HCT116 (cell line): ENCODE measurements at regions not wholly inside any gene's neighbourhood (a gene's known extent, or its start where the extent isn't known, plus 50 kb on each side); places are given as distances from the start of the nearest gene placed in this dataset.

Source experiments
- ATAC-seq: fragments of 200-7000 bp; cut with Tn5 transposase; 2 replicates; pipeline ENCODE4 v1.9.1; 2020; ENCODE audit warnings: mild to moderate bottlenecking, moderate library complexity
- BruUV-seq: library from RNA; stranded (reverse); fragments of 400-500 nt; replicated peaks from 2 replicates; lab custom pipeline; 2021; lab: Mats Ljungman, UMichigan
- CTCF ChIA-PET: fragments of 300-600 bp; sonication (Branson Sonifier 250); formaldehyde crosslinking; loops from one replicate; lab custom pipeline; 2021; ENCODE audit warnings: antibody characterized with exemption; lab: Charles Lee
- POLR2A ChIA-PET: fragments of 300-600, 350-600 bp; sonication (Branson Sonifier 250); formaldehyde crosslinking; loops from one replicate; lab custom pipeline; 2021; ENCODE audit warnings: antibody characterized with exemption; lab: Charles Lee
- RAD21 ChIA-PET, 2 experiments: fragments of 300-600 bp; sonication (Branson Sonifier 250); formaldehyde crosslinking; loops; one replicate each; lab custom pipeline; 2023; ENCODE audit warnings: low total read pairs in 2 of 2; ENCODE audit not compliant: uncharacterized antibody in 2 of 2, unreplicated experiment in 2 of 2, low non-redundant PET in 1 of 2; lab: Charles Lee
- DNase-seq: peaks from one replicate; pipeline ENCODE4 v3.0.0-alpha.2; 2010; ENCODE audit warnings: low read depth, low spot score
- H2AFZ ChIP-seq: fragments of 200-600 bp; shearing (Covaris generic), sonication (generic); 2 replicates; pipeline ENCODE4 v1.6.1; 2017; ENCODE audit warnings: low read depth, mixed run types, mixed read lengths, antibody characterized with exemption, low read length; ENCODE audit not compliant: poor library complexity, severe bottlenecking
- H3K27ac ChIP-seq: 2 replicates; pipeline ENCODE4 v1.5.1; 2012; ENCODE audit warnings: low read depth, low read length
- H3K27me3 ChIP-seq: fragments of 200-600 bp; sonication (generic); 2 replicates; pipeline ENCODE4 v1.6.1; 2016; ENCODE audit warnings: mixed run types, low read length, mixed read lengths; ENCODE audit not compliant: insufficient read depth
- H3K36me3 ChIP-seq, 2 experiments: fragments of 200-500 bp in 1 of 2; fragments of 200-600 bp in 1 of 2; sonication (Bioruptor generic) in 1 of 2; sonication (generic) in 1 of 2; 2 replicates each; pipeline versions ENCODE4 v1.5.1 to v1.6.1; 2014 to 2016; ENCODE audit warnings: low read length in 2 of 2, inconsistent platforms in 1 of 2, mixed read lengths in 1 of 2, mixed run types in 1 of 2; ENCODE audit not compliant: insufficient read depth in 2 of 2, control insufficient read depth in 1 of 2
- H3K4me1 ChIP-seq, 2 experiments: fragments of 200-600 bp in 1 of 2; sonication (generic) in 1 of 2; 2 replicates each; pipeline versions ENCODE4 v1.5.1 to v1.6.1; 2012 to 2017; ENCODE audit warnings: low read length in 2 of 2, inconsistent platforms in 1 of 2, mild to moderate bottlenecking in 1 of 2, mixed read lengths in 1 of 2, mixed run types in 1 of 2, moderate library complexity in 1 of 2; ENCODE audit not compliant: insufficient read depth in 2 of 2, control insufficient read depth in 1 of 2
- H3K4me2 ChIP-seq: fragments of 200-600 bp; sonication (generic); 2 replicates; pipeline ENCODE4 v1.6.1; 2017; ENCODE audit warnings: mixed run types, low read length, mixed read lengths
- H3K4me3 ChIP-seq, 2 experiments: fragments of 200-600 bp in 1 of 2; sonication (generic) in 1 of 2; replicated peaks in 1 of 2; 2 replicates each; pipeline ENCODE4 v1.5.1; 2011 to 2016; ENCODE audit warnings: low read length in 2 of 2, control low read depth in 1 of 2, low read depth in 1 of 2, mild to moderate bottlenecking in 1 of 2, mixed read lengths in 1 of 2, mixed run types in 1 of 2
- H3K79me2 ChIP-seq: fragments of 200-600 bp; sonication (generic); 2 replicates; pipeline ENCODE4 v1.6.1; 2017; ENCODE audit warnings: mild to moderate bottlenecking, mixed run types, low read length, moderate library complexity, mixed read lengths; ENCODE audit not compliant: insufficient read depth
- H3K9ac ChIP-seq: fragments of 200-600 bp; sonication (generic); 2 replicates; pipeline ENCODE4 v1.6.1; 2016; ENCODE audit warnings: low read length, mixed read lengths
- H3K9me2 ChIP-seq: fragments of 200-600 bp; sonication (generic), shearing (Covaris generic); 2 replicates; pipeline ENCODE4 v1.6.1; 2017; ENCODE audit warnings: mixed run types, mild to moderate bottlenecking, moderate library complexity; ENCODE audit not compliant: insufficient read depth
- H3K9me3 ChIP-seq, 2 experiments: fragments of 200-500 bp in 1 of 2; fragments of 200-600 bp in 1 of 2; sonication (Bioruptor generic) in 1 of 2; sonication (generic) in 1 of 2; 2 replicates each; pipeline ENCODE4 v1.6.1; 2014 to 2017; ENCODE audit warnings: low read length in 2 of 2, mixed read lengths in 2 of 2, inconsistent platforms in 1 of 2, low read depth in 1 of 2, mild to moderate bottlenecking in 1 of 2, mixed run types in 1 of 2, moderate library complexity in 1 of 2; ENCODE audit not compliant: control insufficient read depth in 1 of 2, insufficient read depth in 1 of 2
- H4K20me1 ChIP-seq: fragments of 200-600 bp; sonication (generic), shearing (Covaris generic); 2 replicates; pipeline ENCODE4 v1.6.1; 2017; ENCODE audit warnings: mixed run types, mild to moderate bottlenecking, moderate library complexity; ENCODE audit not compliant: insufficient read depth
- CBX3 ChIP-seq: IDR thresholded peaks from 2 replicates; pipeline ENCODE4 v1.6.1; 2012; ENCODE audit warnings: low read depth
- CEBPB ChIP-seq: IDR thresholded peaks from 2 replicates; pipeline ENCODE4 v1.6.1; 2012; ENCODE audit warnings: low read depth
- EGR1 ChIP-seq: IDR thresholded peaks from 2 replicates; pipeline ENCODE4 v1.6.1; 2012; ENCODE audit warnings: low read depth
- YY1 ChIP-seq: IDR thresholded peaks from 2 replicates; pipeline ENCODE4 v1.6.1; 2011; ENCODE audit warnings: low read length, low read depth, moderate library complexity, mild to moderate bottlenecking; ENCODE audit not compliant: insufficient replicate concordance; ENCODE audit errors: extremely low read depth
- ZFX ChIP-seq: fragments of 450-650 bp; IDR thresholded peaks from 2 replicates; pipeline ENCODE4 v1.6.1; 2017
- intact Hi-C: fragments of 100-400 bp; cut with micrococcal nuclease; formaldehyde crosslinking; loops from 2 replicates; pipeline ENCODE4 v1.10.0; 2022
- TF ChIP-seq, protein P1 (sequence below): IDR thresholded peaks from 2 replicates; pipeline ENCODE4 v1.6.1; 2012
- TF ChIP-seq, protein P2 (sequence below): IDR thresholded peaks from 2 replicates; pipeline ENCODE4 v1.6.1; 2012
- TF ChIP-seq, protein P3 (sequence below): IDR thresholded peaks from 2 replicates; pipeline ENCODE4 v1.6.1; 2011; ENCODE audit warnings: mild to moderate bottlenecking, low read length, moderate library complexity; ENCODE audit not compliant: insufficient replicate concordance; ENCODE audit errors: extremely low read depth

DNA sequence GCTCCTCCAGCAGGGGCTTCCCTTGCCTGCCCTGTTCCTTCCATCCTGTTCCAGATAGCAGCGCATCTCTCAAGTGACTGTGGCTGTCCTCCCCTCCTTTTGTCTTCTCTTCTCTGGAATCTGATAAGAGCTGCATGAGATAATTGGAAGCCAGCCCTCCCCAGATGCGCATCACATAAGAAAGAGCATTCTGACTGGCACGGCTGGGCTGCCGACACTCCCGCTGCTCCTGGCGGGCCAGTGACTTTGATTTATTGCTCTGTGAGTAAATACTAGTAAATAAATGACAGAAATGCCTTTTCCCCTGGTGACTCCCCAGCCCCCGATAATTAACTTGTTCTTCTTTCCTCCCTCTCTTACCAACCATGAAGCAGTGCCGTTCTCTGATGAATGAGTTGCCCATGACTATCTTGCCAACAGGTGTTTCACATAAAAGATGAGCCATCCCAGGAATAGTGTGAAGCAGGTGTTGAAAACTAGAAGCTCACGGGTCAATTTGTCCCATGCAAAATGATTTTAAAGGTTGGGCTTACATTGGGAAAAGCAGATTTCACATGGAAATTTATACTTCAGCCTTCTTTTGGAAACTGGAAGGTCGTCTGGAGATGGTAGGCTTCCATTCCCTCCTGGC lies 212.3 kb downstream of the ERCC6L2 start:
- ChIA-PET POLR2A (no interaction called here), CTCF (no interaction called here), RAD21 (no interaction called here)
- Histone ChIP-seq H3K27ac (no peak overlapping the region), H3K4me3 (no peak overlapping the region), H3K79me2 (no peaks in the 10 kb centered on the region), H3K27me3 (no peaks in the 10 kb centered on the region; the same call in 1 of the 2 replicates), H3K36me3 (no peaks in the 10 kb centered on the region), H3K9me2 (no peaks in the 10 kb centered on the region), H2AFZ (no peak overlapping the region), H3K4me1 (peaks cover 7 to 10% of the 10 kb centered on the region in 2 experiments), H4K20me1 (no peaks in the 10 kb centered on the region), H3K4me2 (no peak overlapping the region), H3K9ac (no peak overlapping the region), H3K9me3 (no peaks in the 10 kb centered on the region)
- no peak for TF ChIP-seq YY1
- TF ChIP-seq CBX3 = no peak
- TF ChIP-seq ZFX = no peak
- TF ChIP-seq, protein P1, sequence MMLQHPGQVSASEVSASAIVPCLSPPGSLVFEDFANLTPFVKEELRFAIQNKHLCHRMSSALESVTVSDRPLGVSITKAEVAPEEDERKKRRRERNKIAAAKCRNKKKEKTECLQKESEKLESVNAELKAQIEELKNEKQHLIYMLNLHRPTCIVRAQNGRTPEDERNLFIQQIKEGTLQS = no peak
- TF ChIP-seq, protein P2, sequence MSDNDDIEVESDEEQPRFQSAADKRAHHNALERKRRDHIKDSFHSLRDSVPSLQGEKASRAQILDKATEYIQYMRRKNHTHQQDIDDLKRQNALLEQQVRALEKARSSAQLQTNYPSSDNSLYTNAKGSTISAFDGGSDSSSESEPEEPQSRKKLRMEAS = no peak
- TF ChIP-seq, protein P3, sequence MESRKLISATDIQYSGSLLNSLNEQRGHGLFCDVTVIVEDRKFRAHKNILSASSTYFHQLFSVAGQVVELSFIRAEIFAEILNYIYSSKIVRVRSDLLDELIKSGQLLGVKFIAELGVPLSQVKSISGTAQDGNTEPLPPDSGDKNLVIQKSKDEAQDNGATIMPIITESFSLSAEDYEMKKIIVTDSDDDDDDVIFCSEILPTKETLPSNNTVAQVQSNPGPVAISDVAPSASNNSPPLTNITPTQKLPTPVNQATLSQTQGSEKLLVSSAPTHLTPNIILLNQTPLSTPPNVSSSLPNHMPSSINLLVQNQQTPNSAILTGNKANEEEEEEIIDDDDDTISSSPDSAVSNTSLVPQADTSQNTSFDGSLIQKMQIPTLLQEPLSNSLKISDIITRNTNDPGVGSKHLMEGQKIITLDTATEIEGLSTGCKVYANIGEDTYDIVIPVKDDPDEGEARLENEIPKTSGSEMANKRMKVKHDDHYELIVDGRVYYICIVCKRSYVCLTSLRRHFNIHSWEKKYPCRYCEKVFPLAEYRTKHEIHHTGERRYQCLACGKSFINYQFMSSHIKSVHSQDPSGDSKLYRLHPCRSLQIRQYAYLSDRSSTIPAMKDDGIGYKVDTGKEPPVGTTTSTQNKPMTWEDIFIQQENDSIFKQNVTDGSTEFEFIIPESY = no peak
- TF ChIP-seq CEBPB = no peak
- TF ChIP-seq EGR1 = no peak
- ATAC-seq = no peak
- intact Hi-C loops = no loop called here
- DNase-seq = no peak
- BruUV-seq = no TSS peak
